ENCODE measurements at regions not wholly inside any gene's neighbourhood (a gene's known extent, or its start where the extent isn't known, plus 50 kb on each side); places are given as distances from the start of the nearest gene placed in this dataset.

DNA sequence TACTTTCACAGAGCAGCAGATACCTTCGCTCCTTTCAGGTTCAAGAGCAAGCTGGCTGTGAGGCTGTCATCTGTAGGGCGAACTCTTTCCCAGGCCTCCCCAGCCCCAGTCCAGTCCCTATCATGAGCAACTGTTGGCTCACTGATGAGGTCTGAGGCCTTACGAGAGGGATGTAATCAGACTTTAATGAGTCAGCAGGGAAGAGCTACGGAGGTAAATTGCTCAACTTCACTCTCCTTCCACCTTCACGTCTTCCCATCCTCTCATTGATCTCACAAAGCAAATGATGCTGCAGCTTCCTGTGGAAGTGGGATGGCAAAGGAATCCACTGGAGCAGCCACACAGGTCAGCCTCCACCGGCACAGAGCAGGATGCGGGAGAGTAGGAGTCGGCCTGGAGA lies 130.7 kb upstream of the TBCA start:
- Histone ChIP-seq H3K9ac (ENCODE audit: control insufficient read depth, insufficient read depth, low read length) (no peak overlapping the region), H3K4me1 (ENCODE audit: control insufficient read depth, insufficient read depth, low read length) (no peaks in the 10 kb centered on the region), H3K9me3 (replicated peaks; ENCODE audit: control insufficient read depth, insufficient read depth, low read length) (no peaks in the 10 kb centered on the region), H3K4me3 (no peak overlapping the region), H3K4me2 (ENCODE audit: control insufficient read depth, insufficient read depth) (no peak overlapping the region), H3K27ac (ENCODE audit: control insufficient read depth, insufficient read depth) (no peak overlapping the region), H3K27me3 (replicated peaks in 1 of 2; ENCODE audit: control insufficient read depth in 2 of 2, insufficient read depth in 2 of 2, low read length in 1 of 2) (no peaks in the 10 kb centered on the region), H3K79me2 (ENCODE audit: control insufficient read depth, insufficient read depth, low read length) (no peaks in the 10 kb centered on the region), H2AFZ (ENCODE audit: control insufficient read depth, low read depth, low read length) (no peak overlapping the region), H3K36me3 (ENCODE audit: control insufficient read depth in 2 of 2, insufficient read depth in 2 of 2, low read length in 1 of 2) (no peaks in the 10 kb centered on the region), H4K20me1 (ENCODE audit: control insufficient read depth, insufficient read depth) (no peaks in the 10 kb centered on the region)
- CTCF ChIA-PET, result interaction anchor here (1.0 to 1.5 kb wide), 2 partner anchors 30 to 129 kb away, joined by 3 to 4 read pairs; no protein-coding TSS in a partner anchor
- RAD21 ChIA-PET (ENCODE audit: unreplicated experiment), result interaction anchor here (1.5 kb wide), 1 partner anchor 33 kb away, joined by 4 read pairs; no protein-coding TSS in a partner anchor
- no peak for FAIRE-seq
- POLR2A ChIA-PET, result no interaction called here
- WGBS (ENCODE audit: insufficient coverage, insufficient replicate concordance, low lambda C conversion rate, missing lambda C conversion rate), result 70% methylated on average over 8 of the region's 8 CpGs
- in situ Hi-C loops (cut with MboI), result no loop called here
- SMC1A ChIA-PET (ENCODE audit: uncharacterized antibody, unreplicated experiment), result interaction anchor here (1.3 to 2.5 kb wide), 2 partner anchors 32 to 78 kb away, joined by 3 to 12 read pairs; no protein-coding TSS in a partner anchor
- TF ChIP-seq RAD51 (IDR thresholded peaks at IDR 0.05), result no peak
- no peak for TF ChIP-seq EZH2 (IDR thresholded peaks at IDR 0.05; ENCODE audit: borderline replicate concordance, control insufficient read depth, low read depth, low read length)
- no peak for TF ChIP-seq SP1 (IDR thresholded peaks at IDR 0.05; ENCODE audit: low read depth, low read length)
- no peak for TF ChIP-seq NR2C2 (IDR thresholded peaks at IDR 0.05; ENCODE audit: borderline replicate concordance, control insufficient read depth, insufficient read length, low read depth)
- TF ChIP-seq ASH2L (IDR thresholded peaks at IDR 0.05; ENCODE audit: borderline replicate concordance, low read depth), result no peak
- TF ChIP-seq MEF2B (IDR thresholded peaks at IDR 0.05; ENCODE audit: partially characterized antibody, poor library complexity, severe bottlenecking), result no peak
- TF ChIP-seq KDM1A (IDR thresholded peaks at IDR 0.05; ENCODE audit: borderline replicate concordance), result no peak
- TF ChIP-seq NR2C1 (IDR thresholded peaks at IDR 0.05), result no peak
- intact Hi-C loops (cut with micrococcal nuclease; ENCODE audit: unreplicated experiment), result no loop called here
- ATAC-seq, result no peak
- no peak for DNase-seq (ENCODE audit: low read depth, low spot score)
- no TSS peak for BruUV-seq (replicated peaks)

GRCh38 chr5:77904362-77904761 lies 128.2 kb upstream of the TBCA start:
- SMC1A ChIA-PET (ENCODE audit: uncharacterized antibody, unreplicated experiment), result interaction anchor here (0.7 to 2.5 kb wide), 3 partner anchors 13 to 1228 kb away, joined by 3 to 12 read pairs (median 3); no protein-coding TSS in a partner anchor
- FAIRE-seq (no peak), DNase-seq (ENCODE audit: low read depth, low spot score) (no peak), ATAC-seq (no peak)
- Histone ChIP-seq H3K4me3 (no peak overlapping the region), H3K4me1 (ENCODE audit: control insufficient read depth, insufficient read depth, low read length) (no peaks in the 10 kb centered on the region), H3K4me2 (ENCODE audit: control insufficient read depth, insufficient read depth) (no peak overlapping the region), H3K9ac (ENCODE audit: control insufficient read depth, insufficient read depth, low read length) (no peak overlapping the region), H2AFZ (ENCODE audit: control insufficient read depth, low read depth, low read length) (no peak overlapping the region), H3K36me3 (ENCODE audit: control insufficient read depth in 2 of 2, insufficient read depth in 2 of 2, low read length in 1 of 2) (no peaks in the 10 kb centered on the region), H3K27ac (ENCODE audit: control insufficient read depth, insufficient read depth) (no peak overlapping the region), H3K79me2 (ENCODE audit: control insufficient read depth, insufficient read depth, low read length) (no peaks in the 10 kb centered on the region), H4K20me1 (ENCODE audit: control insufficient read depth, insufficient read depth) (no peaks in the 10 kb centered on the region), H3K27me3 (replicated peaks in 1 of 2; ENCODE audit: control insufficient read depth in 2 of 2, insufficient read depth in 2 of 2, low read length in 1 of 2) (no peaks in the 10 kb centered on the region), H3K9me3 (replicated peaks; ENCODE audit: control insufficient read depth, insufficient read depth, low read length) (no peaks in the 10 kb centered on the region)
- in situ Hi-C loops (cut with MboI), result no loop called here
- POLR2A ChIA-PET, result no interaction called here
- intact Hi-C loops (cut with micrococcal nuclease; ENCODE audit: unreplicated experiment), result no loop called here
- RAD21 ChIA-PET (ENCODE audit: unreplicated experiment), result interaction anchor here (1.3 kb wide), 1 partner anchor 32 kb away, joined by 3 read pairs; no protein-coding TSS in a partner anchor
- WGBS (ENCODE audit: insufficient coverage, insufficient replicate concordance, low lambda C conversion rate, missing lambda C conversion rate), result 61% methylated on average over 3 of the region's 3 CpGs
- CTCF ChIA-PET, result interaction anchor here (0.8 to 0.9 kb wide), 2 partner anchors 19 to 346 kb away, joined by 3 read pairs; no protein-coding TSS in a partner anchor
- BruUV-seq (replicated peaks), result no TSS peak
- TF ChIP-seq EP300 (IDR thresholded peaks at IDR 0.05; ENCODE audit: borderline replicate concordance in 1 of 2, control insufficient read depth in 1 of 2, low read depth in 2 of 2, low read length in 2 of 2) (no peak), RCOR1 (conservative IDR thresholded peaks at IDR 0.05; ENCODE audit: low read depth, low read length) (no peak), FOXK2 (IDR thresholded peaks at IDR 0.05) (no peak), CREM (IDR thresholded peaks at IDR 0.05; ENCODE audit: low read depth) (no peak), CHD1 (IDR thresholded peaks at IDR 0.05; ENCODE audit: low read depth, low read length) (no peak), CREB1 (IDR thresholded peaks at IDR 0.05; ENCODE audit: low read depth) (no peak), ZSCAN29 (IDR thresholded peaks at IDR 0.05) (no peak), IKZF1 (conservative IDR thresholded peaks at IDR 0.05) (no peak), USF2 (IDR thresholded peaks at IDR 0.05; ENCODE audit: borderline replicate concordance, low read depth, low read length) (no peak)
- TF ChIP-seq, protein P1, sequence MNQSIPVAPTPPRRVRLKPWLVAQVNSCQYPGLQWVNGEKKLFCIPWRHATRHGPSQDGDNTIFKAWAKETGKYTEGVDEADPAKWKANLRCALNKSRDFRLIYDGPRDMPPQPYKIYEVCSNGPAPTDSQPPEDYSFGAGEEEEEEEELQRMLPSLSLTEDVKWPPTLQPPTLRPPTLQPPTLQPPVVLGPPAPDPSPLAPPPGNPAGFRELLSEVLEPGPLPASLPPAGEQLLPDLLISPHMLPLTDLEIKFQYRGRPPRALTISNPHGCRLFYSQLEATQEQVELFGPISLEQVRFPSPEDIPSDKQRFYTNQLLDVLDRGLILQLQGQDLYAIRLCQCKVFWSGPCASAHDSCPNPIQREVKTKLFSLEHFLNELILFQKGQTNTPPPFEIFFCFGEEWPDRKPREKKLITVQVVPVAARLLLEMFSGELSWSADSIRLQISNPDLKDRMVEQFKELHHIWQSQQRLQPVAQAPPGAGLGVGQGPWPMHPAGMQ (IDR thresholded peaks at IDR 0.05; ENCODE audit: borderline replicate concordance), result no peak
